ENCODE measurements at regions not wholly inside any gene's neighbourhood (a gene's known extent, or its start where the extent isn't known, plus 50 kb on each side); places are given as distances from the start of the nearest gene placed in this dataset.

GRCh38 chr3:1775321-1775720 lies 323.3 kb upstream of the CNTN4 start:
- H3K4me3 ChIP-seq (ENCODE audit: low read depth, low read length): no peak overlapping the region
- TF ChIP-seq CTCF (conservative IDR thresholded peaks at IDR 0.05; ENCODE audit: low read depth, low read length): no peak
- DNase-seq (ENCODE audit: low read depth): no peak

GRCh38 chr3:1783995-1784394 lies 314.7 kb upstream of the CNTN4 start:
- no peak for TF ChIP-seq CTCF (conservative IDR thresholded peaks at IDR 0.05; ENCODE audit: low read depth, low read length)
- DNase-seq (ENCODE audit: low read depth): no peak
- no peak overlapping the region for H3K4me3 ChIP-seq (ENCODE audit: low read depth, low read length)

- TF ChIP-seq CTCF (conservative IDR thresholded peaks at IDR 0.05; ENCODE audit: low read depth, low read length): no peak
- no peak for DNase-seq (ENCODE audit: low read depth)
- H3K4me3 ChIP-seq (ENCODE audit: low read depth, low read length): no peak overlapping the region
Observed at GRCh38 chr3:1787094-1787493, 311.6 kb upstream of the CNTN4 start.

- TF ChIP-seq CTCF (conservative IDR thresholded peaks at IDR 0.05; ENCODE audit: low read depth, low read length): no peak
- DNase-seq (ENCODE audit: low read depth): no peak
- H3K4me3 ChIP-seq (ENCODE audit: low read depth, low read length): no peak overlapping the region
Observed at GRCh38 chr3:1792466-1792865, 306.2 kb upstream of the CNTN4 start.

GRCh38 chr3:1798711-1799405 lies 299.8 kb upstream of the CNTN4 start:
- TF ChIP-seq CTCF (conservative IDR thresholded peaks at IDR 0.05; ENCODE audit: low read depth, low read length): no peak
- no peak overlapping the region for H3K4me3 ChIP-seq (ENCODE audit: low read depth, low read length)
- no peak for DNase-seq (ENCODE audit: low read depth)

GRCh38 chr3:1805331-1805730 lies 293.3 kb upstream of the CNTN4 start:
- no peak for DNase-seq (ENCODE audit: low read depth)
- no peak overlapping the region for H3K4me3 ChIP-seq (ENCODE audit: low read depth, low read length)
- no peak for TF ChIP-seq CTCF (conservative IDR thresholded peaks at IDR 0.05; ENCODE audit: low read depth, low read length)

- no peak overlapping the region for H3K4me3 ChIP-seq (ENCODE audit: low read depth, low read length)
- DNase-seq (ENCODE audit: low read depth): no peak
- no peak for TF ChIP-seq CTCF (conservative IDR thresholded peaks at IDR 0.05; ENCODE audit: low read depth, low read length)
Observed at GRCh38 chr3:1808590-1808989, 290.1 kb upstream of the CNTN4 start.

All from epithelial cell of proximal tubule (primary cell).